NCI-H146 (cell line): ENCODE measurements at regions not wholly inside any gene's neighbourhood (a gene's known extent, or its start where the extent isn't known, plus 50 kb on each side); places are given as distances from the start of the nearest gene placed in this dataset.
"Not testable (repeated sequence)": the region's sequence is repeated elsewhere in the genome, so short reads cannot be mapped to it uniquely, and the experiment has no call there.

Experiments used
- DNase-seq: peaks from one replicate; lab custom pipeline; 2025; lab: John Stamatoyannopoulos, UW

DNA sequence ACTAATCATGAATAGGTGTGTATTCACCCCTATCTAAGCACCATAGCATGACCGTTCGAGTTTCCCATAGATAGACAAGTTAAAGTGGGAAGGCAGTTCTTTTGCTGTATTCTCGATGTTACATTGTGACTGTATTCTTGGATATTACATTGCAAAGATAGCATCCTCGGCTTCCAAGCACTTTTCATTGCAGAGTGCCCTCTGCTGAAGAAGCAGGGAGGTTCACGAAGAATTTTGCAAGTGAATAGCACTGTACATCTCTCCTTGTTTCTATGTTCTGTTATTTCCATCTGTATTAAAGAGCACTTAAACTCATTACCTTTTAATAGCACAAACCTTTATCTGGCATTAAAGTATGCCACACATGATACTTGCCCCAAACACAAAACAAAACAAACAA, 426.7 kb upstream of the ARX start:
- peak; percentile 27 for DNase-seq

DNA sequence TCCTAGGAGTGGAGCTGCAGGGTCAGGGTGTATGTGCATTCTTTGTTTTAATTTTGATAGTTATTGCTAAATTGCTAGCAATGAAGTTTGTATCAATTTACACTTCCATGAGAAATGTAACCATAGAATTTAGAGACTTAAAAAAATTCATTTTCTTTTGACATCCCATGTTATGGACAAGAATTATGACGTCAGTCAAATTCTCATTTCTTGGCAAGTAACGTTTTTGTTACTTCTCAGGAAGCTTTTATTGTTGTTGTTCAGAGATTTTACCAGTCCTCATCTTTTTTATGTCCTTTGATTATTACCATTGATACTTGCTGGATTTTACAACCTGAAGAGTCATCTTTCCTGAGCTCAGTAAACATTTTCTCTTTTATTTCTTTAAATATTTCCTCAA, 417.5 kb upstream of the ARX start:
- DNase-seq: no peak

- DNase-seq: no peak
These were observed 416.6 kb upstream of the ARX start for GRCh38 chrX:25432396-25432795.

- no peak for DNase-seq
These were observed 412.2 kb upstream of the ARX start for GRCh38 chrX:25427873-25428555.

GRCh38 chrX:25404163-25404562, 388.4 kb upstream of the ARX start:
- not testable (repeated sequence) for DNase-seq

DNA sequence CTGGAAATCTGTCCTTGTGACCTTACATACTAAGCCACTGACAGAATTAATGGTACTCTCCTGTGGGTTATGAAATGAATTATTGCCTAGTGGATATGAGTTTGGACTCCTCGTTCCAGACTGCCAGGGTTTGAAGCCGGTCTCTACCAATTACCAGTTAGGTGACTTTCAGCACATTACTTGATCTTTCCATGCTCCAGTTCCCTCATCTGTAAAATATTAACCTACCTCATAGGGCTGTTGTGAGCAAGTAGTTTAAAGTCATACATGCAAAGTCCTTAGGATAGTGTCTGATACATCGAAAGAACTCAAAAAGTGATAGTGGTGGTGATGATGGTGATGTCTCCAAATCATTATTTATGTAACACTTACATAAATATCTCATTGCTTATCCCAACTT, 373.5 kb upstream of the ARX start:
- no peak for DNase-seq

DNA sequence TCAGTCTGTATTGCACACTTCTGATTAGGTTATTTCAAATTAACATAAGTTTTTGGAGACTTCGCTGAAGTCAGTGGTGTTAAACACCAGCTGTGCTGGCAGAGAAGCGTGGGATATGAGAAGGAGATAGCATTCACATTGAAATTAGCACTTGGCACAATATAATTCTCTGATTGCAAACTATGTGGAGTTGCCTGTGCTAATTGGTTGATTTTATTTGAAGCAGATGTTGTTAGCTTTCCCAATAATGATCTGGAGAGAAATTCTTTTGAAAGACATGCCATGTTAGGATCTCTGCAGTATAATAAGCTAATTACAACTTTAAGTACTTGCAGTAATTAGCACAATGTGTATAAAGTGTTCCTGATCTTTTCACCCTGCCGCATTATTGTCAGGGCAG, 367.4 kb upstream of the ARX start:
- DNase-seq: peak; percentile 15

GRCh38 chrX:25356456-25356855, 340.7 kb upstream of the ARX start:
- no peak for DNase-seq

DNA sequence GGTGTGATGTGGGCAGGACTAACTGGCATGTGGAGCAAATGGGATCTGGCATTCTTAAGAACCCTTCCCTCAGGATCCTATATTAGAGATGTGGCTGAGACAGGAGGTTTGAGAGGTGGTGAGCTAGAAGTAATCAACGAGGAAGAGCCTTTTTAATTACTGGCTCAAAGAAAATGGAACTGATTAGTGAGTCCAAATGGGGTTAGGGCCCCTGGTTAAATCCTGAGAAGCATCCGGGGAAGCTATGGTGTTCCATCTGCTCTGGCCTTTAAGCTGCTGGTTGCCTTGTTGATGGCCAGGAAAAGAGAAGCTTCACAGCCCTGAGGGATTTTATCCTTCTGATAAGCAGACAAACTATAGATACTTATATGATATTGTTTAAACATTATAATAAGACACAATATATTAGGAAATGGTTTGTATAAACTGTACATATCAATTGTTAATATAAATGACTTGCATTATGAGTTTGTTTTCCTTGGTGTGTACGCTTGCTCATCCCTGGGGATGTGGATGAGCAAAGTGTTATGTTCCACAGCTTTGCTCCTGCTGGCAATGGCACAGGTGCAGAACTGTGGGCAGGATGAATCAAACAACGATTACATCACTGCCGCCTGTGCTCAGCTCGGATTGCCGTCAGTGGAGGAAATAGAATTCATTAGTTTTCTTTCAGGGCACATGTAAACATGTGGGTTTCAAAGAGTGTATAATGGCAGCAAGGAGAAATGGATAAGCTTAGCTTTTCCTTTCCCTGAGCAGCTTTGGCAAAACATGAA, 328.6 kb upstream of the ARX start:
- DNase-seq: peak; percentile 87

DNA sequence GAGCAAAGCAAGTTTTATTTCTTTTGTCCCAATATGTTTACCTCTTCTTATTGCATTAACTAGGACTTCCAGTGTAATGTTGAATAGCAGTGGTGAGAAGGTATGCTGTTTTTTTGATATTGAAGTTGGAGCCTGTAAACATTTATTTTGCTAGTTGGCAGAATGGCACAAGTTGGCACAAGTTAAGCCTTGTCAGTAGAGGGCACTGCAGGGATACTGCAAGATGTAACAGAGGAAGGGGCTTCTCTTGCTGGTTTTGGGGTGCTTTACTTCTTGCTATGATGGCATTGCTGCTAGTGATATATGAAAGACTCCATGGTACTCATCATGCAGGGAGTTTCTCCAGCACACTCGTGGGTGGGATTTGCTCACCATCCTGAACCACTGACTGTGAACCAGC, 327.3 kb upstream of the ARX start:
- peak; percentile 28 for DNase-seq

DNA sequence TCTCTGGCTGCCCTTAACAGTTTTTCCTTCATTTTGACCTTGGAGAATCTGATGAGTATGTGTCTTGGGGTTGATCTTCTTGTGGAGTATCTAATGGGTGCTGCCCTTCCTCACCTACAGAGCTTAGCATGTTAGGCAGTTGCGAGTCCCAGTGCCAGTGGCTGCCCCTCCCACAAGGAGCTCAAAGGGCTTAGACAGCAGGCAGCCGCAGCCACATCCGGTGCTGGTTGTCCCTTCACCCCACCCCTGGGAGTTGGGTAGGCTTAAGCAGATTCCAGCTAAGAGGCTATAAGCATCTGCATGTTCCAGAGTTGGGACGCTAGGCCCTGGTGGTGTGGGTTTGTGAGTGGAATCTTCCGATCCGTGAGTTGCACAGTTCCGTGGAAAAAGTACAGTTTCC, 322.1 kb upstream of the ARX start:
- DNase-seq: no peak

DNA sequence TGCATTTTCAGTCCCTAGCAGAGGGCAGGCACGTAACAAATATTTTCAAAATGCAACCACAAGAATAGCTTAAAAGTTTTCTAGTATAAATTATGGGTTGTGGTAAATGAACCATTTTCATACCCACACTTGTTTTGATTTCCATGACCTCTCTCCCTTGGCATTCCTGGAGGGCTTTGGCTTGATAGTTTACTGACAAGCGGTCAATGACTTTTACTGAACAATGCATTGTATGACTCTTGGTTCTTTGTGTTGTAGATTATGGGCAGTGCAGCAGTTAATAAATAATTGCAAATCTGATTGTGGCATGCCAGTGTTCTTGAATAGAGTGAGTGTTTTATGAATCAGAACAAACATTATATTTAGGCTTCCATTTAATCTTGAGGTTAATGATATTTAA, 285.2 kb upstream of the ARX start:
- no peak for DNase-seq

- DNase-seq: no peak
These were observed 281.1 kb upstream of the ARX start for GRCh38 chrX:25296850-25297249.

GRCh38 chrX:25295466-25295865, 279.7 kb upstream of the ARX start:
- no peak for DNase-seq

- no peak for DNase-seq
These were observed 274.4 kb upstream of the ARX start for GRCh38 chrX:25290132-25290531.

DNA sequence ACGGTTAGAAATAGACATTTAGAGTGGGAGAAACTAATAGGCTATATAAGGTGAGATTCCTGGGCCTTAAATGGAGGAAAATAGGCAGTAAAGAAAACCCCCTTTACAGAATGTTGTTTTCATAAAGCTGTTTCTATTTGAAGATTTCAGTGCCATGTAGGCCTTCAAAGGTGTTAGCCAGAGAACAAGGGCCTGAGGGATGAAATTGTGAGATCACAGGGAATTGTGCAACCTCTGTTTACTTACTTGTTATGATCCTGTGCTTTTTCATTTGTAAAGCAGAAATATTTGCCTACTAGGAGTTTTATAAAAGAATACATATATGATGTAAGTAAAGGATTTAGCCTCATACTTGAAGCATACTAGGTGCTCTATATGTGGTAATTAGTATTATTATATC, 272.9 kb upstream of the ARX start:
- DNase-seq: no peak

DNA sequence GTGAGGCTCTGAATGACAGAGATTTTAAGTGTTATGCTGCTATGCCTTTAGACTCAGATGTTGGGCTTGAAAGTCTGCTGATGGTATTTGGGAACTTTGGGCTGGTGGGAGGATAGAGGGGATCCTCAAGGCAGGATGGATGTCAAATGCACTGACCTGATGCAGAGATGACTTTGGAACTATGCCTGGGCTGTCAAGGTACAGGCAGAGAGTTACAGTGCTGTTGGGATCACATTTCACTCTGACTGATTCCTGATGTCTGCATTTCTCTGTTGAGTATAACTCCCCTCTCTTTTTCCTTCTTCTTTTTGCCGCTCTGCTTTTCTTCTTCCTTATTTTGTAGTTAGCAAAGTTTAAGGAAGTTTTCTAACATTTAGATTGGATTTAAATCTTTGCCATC, 271.8 kb upstream of the ARX start:
- DNase-seq: no peak

- no peak for DNase-seq
These were observed 269.8 kb upstream of the ARX start for GRCh38 chrX:25285598-25285997.

GRCh38 chrX:25279510-25279909, 263.7 kb upstream of the ARX start:
- DNase-seq: no peak

DNA sequence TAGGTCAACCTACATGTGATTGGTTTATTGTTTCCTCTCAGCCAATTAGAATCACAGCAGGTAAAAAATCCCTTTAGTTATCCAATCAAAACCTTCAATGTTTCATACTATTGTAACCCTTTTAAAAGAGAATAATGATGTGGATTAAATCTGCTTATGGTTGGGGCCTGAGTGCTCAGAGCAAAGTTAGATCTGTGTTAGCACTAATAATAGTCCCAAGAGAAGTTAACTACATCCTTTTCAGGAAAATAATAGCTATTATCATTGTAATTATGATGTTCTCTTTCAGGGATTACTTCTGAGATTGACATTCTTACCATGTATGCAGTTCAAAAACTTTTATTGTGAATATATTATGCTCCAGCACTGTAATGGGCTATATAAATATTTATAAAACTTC, 262.6 kb upstream of the ARX start:
- no peak for DNase-seq

- DNase-seq: peak; percentile 36
These were observed 261.8 kb upstream of the ARX start for GRCh38 chrX:25277574-25277973.

DNA sequence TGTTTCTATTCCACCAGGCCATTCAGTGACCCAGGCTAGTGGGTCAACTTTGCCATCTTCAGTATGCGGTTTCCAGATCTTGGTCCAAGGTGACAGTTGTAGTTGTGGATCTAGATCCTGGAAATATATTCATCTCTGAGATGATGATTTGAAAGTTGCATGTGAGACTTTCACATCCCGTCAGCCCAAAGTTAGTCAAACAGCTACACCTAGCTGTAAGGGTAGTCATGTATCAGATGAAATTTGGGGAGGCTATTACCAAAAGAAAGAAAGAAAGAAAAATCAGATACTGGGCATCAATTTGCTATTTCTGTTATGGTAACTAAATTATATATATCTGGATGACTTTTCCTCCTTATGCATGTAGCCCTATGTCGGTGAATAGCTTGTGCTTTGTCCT, 259.4 kb upstream of the ARX start:
- DNase-seq: peak; percentile 2

GRCh38 chrX:25241461-25241860, 225.7 kb upstream of the ARX start:
- no peak for DNase-seq

DNA sequence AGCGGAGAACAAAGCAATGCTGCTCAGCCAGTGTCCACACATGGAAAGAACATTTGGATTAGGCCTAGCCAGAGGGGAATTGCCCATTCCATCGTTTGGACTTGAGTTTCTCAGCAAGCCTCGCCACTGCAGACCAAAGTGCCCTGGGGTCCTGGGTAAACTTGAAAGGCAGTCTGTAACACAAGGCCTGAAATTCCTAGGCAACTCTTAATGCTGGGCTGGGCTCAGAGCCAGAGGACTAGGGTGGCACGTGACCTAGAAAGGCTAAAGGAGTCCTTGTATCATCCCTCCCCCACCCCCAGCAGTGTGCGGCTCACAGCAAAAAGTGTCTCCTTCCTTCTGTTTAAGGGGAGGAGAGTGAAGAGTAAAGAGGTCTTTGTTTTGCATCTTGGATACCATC, 210.4 kb upstream of the ARX start:
- no peak for DNase-seq
